ENCODE measurements at regions not wholly inside any gene's neighbourhood (a gene's known extent, or its start where the extent isn't known, plus 50 kb on each side); places are given as distances from the start of the nearest gene placed in this dataset.

DNA sequence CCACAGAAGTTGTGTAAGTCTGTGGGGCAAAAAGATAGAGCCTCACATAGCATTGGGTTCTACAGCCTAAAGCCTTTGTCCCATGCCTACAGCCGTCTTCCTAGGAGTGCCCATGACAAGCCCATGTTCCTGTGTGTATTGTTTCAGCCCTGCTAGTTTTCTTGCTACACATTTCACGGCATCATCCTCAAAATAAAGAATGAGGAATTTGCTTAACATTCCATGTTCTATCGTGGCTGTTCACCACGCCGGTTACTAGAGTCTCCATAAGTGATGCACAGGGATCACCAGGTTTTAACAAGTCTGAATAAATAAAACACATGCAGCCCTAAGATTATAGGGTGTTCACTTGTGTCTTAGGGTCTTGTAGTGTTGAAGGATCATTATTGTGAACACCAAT lies 87.4 kb upstream of the NGF start:
- intact Hi-C loops (cut with micrococcal nuclease), result no loop called here

DNA sequence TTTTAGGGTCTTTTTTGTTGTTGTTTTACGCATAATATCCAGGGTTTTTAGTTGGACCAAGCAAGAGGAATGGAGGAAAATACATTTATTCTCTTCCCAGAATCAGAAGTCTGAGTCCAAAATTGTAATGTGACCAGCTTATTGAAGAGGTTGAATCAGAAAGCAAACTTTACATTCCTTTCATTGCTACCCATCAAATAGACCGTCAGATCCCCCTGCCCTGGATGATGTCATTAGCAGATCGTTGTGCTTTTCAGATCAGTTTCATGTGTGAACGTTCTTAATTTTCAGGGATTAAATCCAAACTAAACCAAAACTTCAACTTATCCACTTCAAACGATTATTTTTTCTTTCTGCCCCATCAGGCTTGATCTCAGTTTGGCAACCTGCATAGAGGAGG lies 85.7 kb upstream of the NGF start:
- intact Hi-C loops (cut with micrococcal nuclease), result no loop called here

DNA sequence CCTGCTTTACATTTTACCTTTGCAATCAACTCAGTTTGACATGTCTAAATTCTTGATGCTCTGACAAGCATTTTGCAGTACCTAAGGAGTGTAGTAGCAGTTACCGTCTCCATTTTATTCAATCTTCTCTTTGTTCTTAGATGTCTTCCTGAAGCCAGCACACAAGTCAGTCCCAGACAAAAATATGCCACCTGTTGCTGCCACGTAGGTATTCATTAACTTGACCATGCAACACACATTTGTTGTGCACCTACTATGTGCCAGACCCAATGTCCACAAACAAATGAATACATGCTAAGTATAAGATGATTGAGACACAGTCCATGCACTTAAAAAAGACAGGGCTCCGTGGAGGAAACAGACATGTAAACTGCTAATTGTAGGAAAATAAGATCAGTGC lies 81.5 kb upstream of the NGF start:
- intact Hi-C loops (cut with micrococcal nuclease), result no loop called here

DNA sequence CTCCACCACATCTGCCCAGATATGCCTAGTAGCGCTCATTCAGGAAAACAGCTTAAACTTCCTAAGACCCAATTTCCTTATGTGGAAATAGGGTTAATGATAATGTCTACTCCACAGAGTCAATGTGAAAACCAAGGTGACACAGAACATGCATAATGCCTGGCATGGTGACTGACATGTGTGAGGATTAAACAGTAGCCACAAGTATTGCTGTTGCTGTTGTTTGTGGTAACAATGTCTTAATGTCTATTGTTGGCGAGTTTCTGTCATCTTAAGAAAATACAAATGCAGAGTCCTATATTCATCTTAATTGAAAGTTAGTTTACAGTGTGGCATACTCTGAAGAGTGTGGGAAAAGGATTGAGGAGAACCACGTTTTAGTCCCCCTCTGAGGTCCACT lies 75.6 kb upstream of the NGF start:
- intact Hi-C loops (cut with micrococcal nuclease), result no loop called here

DNA sequence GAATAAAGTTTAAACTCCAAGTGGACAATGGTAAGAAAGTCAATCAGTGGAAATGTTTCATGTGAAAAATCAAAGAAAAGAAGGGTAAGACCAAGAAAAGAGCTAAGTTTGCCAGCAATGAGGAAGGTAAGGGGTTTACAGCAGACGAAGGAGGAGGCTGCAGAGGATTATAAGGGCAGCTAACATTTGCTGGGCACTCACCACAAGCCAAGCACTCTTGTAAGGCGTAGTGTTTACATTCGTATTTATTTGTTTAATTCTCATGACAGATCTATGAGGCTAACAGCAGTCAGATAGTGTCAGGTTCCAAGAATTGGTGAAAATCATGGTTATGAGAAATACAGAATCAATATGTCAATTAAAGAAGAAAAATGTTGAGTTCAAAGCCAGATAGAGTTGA lies 75.2 kb upstream of the NGF start:
- intact Hi-C loops (cut with micrococcal nuclease), result no loop called here

DNA sequence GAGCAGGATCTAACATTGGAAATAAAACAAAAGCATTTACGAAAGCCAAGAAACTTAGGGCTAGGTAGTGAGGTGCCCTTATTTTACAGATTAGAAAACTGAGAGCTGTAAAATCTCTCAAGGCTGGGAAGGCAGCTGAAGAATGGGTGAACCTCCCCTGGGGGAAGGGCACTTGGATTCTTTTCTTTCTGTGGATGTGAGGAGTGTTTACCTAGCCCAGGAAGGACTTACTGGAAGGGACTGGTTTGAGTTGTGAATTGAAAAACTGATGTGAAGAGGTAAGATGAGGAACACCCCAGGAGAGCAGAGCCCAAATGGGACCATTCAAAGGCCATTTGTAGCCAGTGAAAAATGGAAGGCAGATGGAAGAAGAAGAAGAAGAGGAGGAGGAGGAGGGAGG lies 74.7 kb upstream of the NGF start:
- intact Hi-C loops (cut with micrococcal nuclease), result no loop called here

DNA sequence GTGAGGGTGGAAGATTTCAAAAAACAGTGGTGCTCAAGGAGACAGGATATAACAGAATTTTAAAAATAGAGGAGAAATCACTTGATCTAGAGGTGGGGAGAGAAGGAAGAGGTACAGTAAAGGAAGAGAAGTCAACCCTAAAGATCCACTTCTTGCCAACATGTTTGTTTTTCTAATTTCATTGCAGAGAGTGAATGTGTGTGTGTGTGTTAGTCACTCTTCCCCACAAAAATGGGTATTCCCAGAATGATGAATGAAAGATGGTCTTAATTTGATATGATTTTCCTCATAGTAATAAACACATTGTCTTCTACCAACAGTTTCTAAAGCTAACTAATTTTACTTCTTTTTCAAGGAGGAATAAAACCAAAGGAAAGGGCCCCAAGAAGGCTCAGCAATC lies 74.2 kb upstream of the NGF start:
- intact Hi-C loops (cut with micrococcal nuclease), result no loop called here

DNA sequence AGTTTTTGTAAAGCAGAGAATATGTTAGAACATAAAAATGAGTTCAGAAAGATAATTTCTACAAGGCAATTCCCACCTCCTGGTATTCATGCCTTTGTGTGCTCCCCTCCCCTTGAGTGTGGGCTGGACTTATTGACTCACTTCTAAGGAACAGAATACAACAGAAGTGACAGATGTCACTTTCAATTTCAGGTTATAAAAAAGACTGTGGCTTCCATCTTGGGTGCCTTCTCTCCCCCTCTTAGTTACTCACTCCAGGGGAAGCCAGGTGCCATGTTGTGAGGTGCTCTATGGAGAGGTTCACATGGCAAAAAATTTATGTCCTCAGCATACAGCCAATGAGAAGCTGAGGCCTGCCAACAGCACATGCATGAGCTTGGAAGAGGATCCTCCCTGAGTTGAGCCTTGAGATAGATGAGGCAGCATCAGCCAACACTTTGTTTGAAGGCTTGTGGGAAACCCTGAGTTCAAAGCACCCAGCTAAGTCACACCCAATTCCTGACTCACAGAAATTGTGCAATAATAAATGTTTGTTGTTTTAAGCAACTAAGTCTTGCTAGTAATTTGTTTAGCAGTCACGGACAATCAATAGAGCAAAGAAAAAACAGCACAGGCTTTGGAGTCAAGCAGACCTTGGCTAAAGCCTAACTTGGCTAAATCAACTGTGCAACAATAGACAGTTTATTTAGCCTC lies 73.5 kb upstream of the NGF start:
- intact Hi-C loops (cut with micrococcal nuclease), result no loop called here

DNA sequence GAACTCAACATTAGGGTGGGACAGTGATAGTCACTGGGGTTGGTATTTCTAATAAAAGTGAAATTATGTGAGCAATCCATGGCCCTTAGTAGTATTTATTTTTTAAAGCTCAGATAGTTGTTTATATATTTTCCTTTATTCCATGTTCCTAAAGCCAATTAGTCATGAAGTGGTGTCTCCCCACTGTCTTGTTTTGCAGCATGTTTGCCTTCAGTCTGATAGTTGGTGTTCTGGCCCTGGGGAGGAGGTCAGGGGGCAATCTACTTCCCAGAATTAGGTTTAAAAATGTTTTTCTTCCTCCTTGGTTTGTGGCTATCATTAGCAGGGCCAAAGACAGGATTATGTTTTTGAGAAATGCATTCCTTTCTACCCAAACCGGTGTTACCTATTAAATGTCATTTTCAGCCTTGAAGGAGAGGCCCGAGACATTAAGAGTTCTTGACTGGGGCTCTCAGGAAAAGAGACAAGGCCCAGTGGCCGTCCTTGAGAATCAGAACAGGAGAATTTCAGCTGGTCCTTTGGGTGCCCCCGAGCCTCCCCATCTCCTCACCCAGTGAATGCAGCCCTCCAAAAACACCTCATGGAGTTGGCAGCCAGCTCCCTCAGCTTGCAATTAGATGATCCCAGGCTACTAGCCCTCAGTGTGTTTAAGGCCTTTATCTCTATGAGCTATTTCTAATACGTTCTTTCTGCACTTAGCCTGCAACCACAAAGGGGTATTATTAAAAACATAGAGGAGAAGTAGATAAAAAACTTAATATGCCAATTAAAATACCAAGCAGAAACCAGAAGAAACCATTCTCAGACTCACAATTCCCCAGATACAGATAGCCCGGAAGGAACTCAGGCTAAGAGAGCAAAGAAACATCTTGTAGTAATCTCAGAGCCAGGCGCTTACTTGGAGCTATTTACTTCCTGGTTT lies 71.3 kb upstream of the NGF start:
- intact Hi-C loops (cut with micrococcal nuclease), result no loop called here

DNA sequence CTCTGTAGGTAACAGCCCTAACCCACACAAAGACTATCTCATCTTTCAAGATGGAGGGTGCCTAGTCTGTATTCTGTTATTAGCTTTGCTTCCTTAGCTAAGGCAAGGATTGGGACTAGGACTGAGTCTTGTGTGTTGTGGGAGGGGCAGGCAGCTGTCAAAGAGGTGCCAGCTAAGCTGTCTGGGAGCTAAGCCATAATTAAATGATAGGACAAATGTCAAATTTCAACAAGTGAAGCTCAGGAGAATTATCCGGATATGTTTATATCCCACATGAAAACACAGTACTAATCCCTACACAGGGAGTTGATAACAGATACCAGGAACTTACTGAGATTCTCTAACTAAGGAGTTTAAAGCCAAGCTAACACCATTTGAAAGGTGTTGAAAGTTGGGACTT lies 70.5 kb upstream of the NGF start:
- intact Hi-C loops (cut with micrococcal nuclease), result no loop called here

DNA sequence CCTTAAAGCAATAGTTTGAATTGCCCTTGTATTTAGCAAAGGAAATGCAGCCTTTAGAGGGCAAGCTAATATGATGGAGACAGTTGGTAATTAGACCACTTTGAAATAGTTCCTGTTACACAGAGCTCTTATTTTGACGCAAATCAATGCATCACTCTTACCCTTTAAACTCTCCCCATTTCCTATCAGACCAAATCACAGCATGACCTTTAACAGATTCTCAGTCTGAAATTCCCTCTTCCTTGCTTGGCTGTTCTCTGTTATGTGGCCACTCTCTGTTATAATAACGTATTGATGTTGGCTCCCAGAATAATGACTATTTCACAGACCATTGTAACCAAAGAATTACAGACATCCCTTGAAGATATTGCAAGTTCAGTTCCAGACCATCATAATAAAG lies 66.9 kb upstream of the NGF start:
- intact Hi-C loops (cut with micrococcal nuclease), result no loop called here

DNA sequence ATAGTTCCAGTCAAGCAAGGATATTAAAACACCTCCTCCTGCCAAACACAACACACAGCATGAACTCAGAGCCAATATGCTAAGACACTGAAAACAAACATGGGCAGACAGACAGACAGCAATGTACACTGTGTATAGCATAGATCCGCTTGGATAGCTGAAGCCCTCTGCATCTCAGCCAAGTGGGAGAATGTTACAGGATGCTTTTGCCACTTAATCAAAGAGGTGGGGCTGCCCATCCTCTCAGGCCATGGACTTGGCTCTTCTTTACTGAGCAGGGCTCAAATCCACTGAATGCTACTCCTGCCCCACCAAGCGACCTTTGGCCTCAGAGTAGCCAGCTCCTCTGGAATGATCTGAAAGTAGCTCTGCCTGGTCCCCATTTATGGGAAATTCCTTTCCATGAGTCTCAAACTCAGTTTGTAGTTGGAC lies 64.7 kb upstream of the NGF start:
- intact Hi-C loops (cut with micrococcal nuclease), result no loop called here

DNA sequence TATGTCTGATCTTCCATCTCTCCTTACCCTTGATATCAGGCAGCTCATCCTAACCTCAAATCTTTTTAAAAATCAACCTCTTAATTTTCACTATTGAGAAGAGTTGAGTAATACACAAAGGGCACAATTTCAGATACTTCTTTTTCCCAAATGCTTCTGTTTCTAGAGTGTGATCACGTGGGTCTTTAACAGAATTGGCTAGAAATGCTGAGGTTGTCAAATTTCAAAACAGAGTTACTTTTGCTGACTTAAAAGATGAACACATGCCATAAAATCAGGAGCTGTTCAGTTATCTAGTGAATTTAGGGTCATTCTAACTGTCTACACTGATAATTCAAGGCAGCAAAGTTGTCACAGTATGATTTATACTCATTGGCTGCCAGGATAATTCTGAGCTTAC lies 63.6 kb upstream of the NGF start:
- intact Hi-C loops (cut with micrococcal nuclease), result no loop called here

DNA sequence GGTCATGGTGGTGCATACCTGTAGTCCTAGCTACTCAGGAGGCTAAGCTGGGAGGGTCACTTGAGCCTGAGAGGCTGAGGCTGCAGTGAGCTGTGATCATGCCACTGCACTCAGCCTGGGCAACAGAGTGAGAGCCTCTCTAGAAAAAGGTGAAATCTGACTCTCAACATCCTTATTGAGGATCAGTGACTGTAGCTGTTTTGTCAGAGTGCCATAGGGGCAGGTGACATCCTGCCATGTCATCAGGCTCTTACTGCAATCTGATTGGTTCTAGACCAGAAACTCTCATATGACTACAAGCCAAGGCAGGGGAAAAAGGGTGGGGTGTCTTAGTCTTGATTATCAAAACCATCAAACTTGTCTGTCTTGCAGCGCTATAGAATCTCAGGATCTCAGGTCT lies 62.8 kb upstream of the NGF start:
- intact Hi-C loops (cut with micrococcal nuclease), result no loop called here

DNA sequence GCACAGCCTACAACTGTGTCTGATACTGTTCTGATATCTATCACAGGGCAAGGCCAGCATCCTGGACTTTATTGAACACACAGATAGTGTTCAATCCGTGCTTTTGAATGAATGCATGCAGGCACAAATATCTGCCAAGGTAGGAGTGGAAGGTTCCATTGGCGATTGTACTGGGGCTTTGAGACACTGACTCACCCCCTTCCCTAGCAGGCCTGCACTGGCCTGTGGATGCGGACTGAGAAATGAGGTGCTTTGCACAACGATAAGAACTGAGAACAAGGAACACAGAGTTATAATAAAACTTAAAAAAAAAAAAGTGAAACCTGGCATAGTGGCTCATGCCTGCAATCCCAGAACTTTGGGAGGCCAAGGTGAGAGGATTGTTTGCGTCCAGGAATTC lies 62.4 kb upstream of the NGF start:
- intact Hi-C loops (cut with micrococcal nuclease), result no loop called here

DNA sequence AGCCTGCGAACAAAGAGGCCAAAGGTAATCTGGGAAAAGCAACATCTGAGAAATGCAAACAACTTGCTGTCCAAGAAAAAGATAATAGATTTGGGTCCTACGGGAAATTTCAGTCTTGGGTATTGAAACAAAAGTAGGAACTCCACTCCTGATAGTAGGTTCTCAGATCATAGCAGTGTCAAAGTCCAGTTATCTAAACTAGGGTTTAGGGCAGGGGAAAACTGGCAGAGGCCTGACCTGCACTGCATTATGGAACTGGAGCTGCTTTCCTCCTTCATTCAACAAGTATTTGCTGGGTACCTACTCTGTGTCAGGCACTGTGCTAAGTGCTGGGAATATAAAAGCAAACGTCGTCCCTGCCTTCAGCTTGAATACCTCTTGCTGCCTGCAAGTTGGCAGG lies 60.7 kb upstream of the NGF start:
- intact Hi-C loops (cut with micrococcal nuclease), result no loop called here

Data from T-helper 2 cell treated with Interferon-gamma antibody and Interleukin-4, amounts not matched to agents 100 ng/mL and 5 ng/mL, for 36 hours (primary cell).